GM12878 (cell line): ENCODE measurements at regions not wholly inside any gene's neighbourhood (a gene's known extent, or its start where the extent isn't known, plus 50 kb on each side); places are given as distances from the start of the nearest gene placed in this dataset.

ENCODE experiments used
- ATAC-seq: fragments of 200-7000 bp; cut with Tn5 transposase; 3 replicates; pipeline ENCODE4 v1.9.1; 2020; ENCODE audit warnings: mild to moderate bottlenecking, moderate library complexity
- BruUV-seq: library from RNA; stranded (reverse); fragments of 400-500 nt; replicated peaks from 2 replicates; lab custom pipeline; 2021; lab: Mats Ljungman, UMichigan
- CTCF ChIA-PET: fragments of 300-600 bp; sonication (Branson Sonifier 250); formaldehyde crosslinking; extraction: SDS; loops from one replicate; lab custom pipeline; 2021; ENCODE audit warnings: inconsistent platforms; lab: Yijun Ruan, JAX
- POLR2A ChIA-PET: fragments of 350-600 bp; formaldehyde crosslinking; extraction: SDS; loops from one replicate; lab custom pipeline; 2021; ENCODE audit warnings: inconsistent platforms; lab: Charles Lee
- RAD21 ChIA-PET: fragments of 300-600 bp; sonication (Branson Sonifier 250); formaldehyde crosslinking; loops from one replicate; lab custom pipeline; 2023; ENCODE audit warnings: antibody characterized with exemption; ENCODE audit not compliant: unreplicated experiment; lab: Charles Lee
- SMC1A ChIA-PET: fragments of 300-600 bp; sonication (Branson Sonifier 250); formaldehyde crosslinking; loops from one replicate; lab custom pipeline; 2023; ENCODE audit not compliant: unreplicated experiment, uncharacterized antibody; lab: Charles Lee
- DNase-seq: peaks from one replicate; pipeline ENCODE4 v3.0.0-alpha.2; 2011; ENCODE audit warnings: low read depth, low spot score
- FAIRE-seq: peaks from 3 replicates; lab custom pipeline; 2011; peaks lifted over from hg19 to GRCh38; lab: Jason Lieb, UNC
- H2AFZ ChIP-seq: 2 replicates; pipeline ENCODE4 v1.6.0; 2011; ENCODE audit warnings: low read depth, low read length, control low read depth; ENCODE audit not compliant: control insufficient read depth
- H3K27ac ChIP-seq: 2 replicates; pipeline ENCODE4 v1.5.1; 2011; ENCODE audit warnings: control low read depth; ENCODE audit not compliant: control insufficient read depth, insufficient read depth
- H3K27me3 ChIP-seq, 2 experiments: replicated peaks in 1 of 2; 2 replicates each; pipeline versions ENCODE4 v1.6.0 to v1.6.1; 2011; ENCODE audit warnings: low read length in 1 of 2; ENCODE audit not compliant: control insufficient read depth in 2 of 2, insufficient read depth in 2 of 2
- H3K36me3 ChIP-seq, 2 experiments: 2 replicates each; pipeline ENCODE4 v1.5.1; 2011; ENCODE audit warnings: low read length in 1 of 2; ENCODE audit not compliant: control insufficient read depth in 2 of 2, insufficient read depth in 2 of 2
- H3K4me1 ChIP-seq: 2 replicates; pipeline ENCODE4 v1.6.1; 2011; ENCODE audit warnings: mild to moderate bottlenecking, low read length, moderate library complexity, mixed read lengths; ENCODE audit not compliant: control insufficient read depth, insufficient read depth
- H3K4me2 ChIP-seq: 2 replicates; pipeline ENCODE4 v1.6.0; 2011; ENCODE audit warnings: control low read depth; ENCODE audit not compliant: control insufficient read depth, insufficient read depth
- H3K4me3 ChIP-seq: fragments of 200-600 bp; sonication (generic); 2 replicates; pipeline ENCODE4 v1.5.1; 2016
- H3K79me2 ChIP-seq: 2 replicates; pipeline ENCODE4 v1.6.0; 2011; ENCODE audit warnings: low read length; ENCODE audit not compliant: control insufficient read depth, insufficient read depth
- H3K9ac ChIP-seq: 2 replicates; pipeline ENCODE4 v1.8.0; 2011; ENCODE audit warnings: low read length, control low read depth, mixed read lengths; ENCODE audit not compliant: control insufficient read depth, insufficient read depth
- H3K9me3 ChIP-seq: replicated peaks from 3 replicates; pipeline ENCODE4 v1.5.1; 2011; ENCODE audit warnings: mild to moderate bottlenecking, low read length; ENCODE audit not compliant: control insufficient read depth, insufficient read depth
- H4K20me1 ChIP-seq: 2 replicates; pipeline ENCODE4 v1.6.0; 2011; ENCODE audit not compliant: control insufficient read depth, insufficient read depth
- BCL11A ChIP-seq: IDR thresholded peaks from 2 replicates; pipeline ENCODE4 v1.6.1; 2011; ENCODE audit warnings: low read depth, low read length
- CBX5 ChIP-seq: sonication (generic); IDR thresholded peaks from 2 replicates; pipeline ENCODE4 v1.6.1; 2016; ENCODE audit warnings: low read depth, moderate library complexity, mild to moderate bottlenecking, inconsistent platforms
- FOS ChIP-seq: IDR thresholded peaks from 3 replicates; pipeline ENCODE4 v1.6.1; 2011; ENCODE audit warnings: borderline replicate concordance; ENCODE audit not compliant: insufficient read length; ENCODE audit errors: extremely low read depth
- NFIC ChIP-seq: IDR thresholded peaks from 2 replicates; pipeline ENCODE4 v1.6.1; 2012; ENCODE audit warnings: low read depth, mild to moderate bottlenecking, inconsistent platforms, low read length, moderate library complexity
- PKNOX1 ChIP-seq: fragments of 450-650 bp; IDR thresholded peaks from 2 replicates; pipeline ENCODE4 v1.6.1; 2016; ENCODE audit warnings: mild to moderate bottlenecking
- RBBP5 ChIP-seq: fragments of 200-600 bp; sonication (generic); conservative IDR thresholded peaks from 2 replicates; pipeline ENCODE4 v1.6.1; 2016
- RCOR1 ChIP-seq: conservative IDR thresholded peaks from 2 replicates; pipeline ENCODE4 v1.6.1; 2012; ENCODE audit warnings: low read depth, low read length, improper control_type of control experiment
- TBL1XR1 ChIP-seq: IDR thresholded peaks from 2 replicates; pipeline ENCODE4 v1.6.1; 2012; ENCODE audit warnings: low read depth, low read length, improper control_type of control experiment
- ZNF384 ChIP-seq: IDR thresholded peaks from 2 replicates; pipeline ENCODE4 v1.6.1; 2012; ENCODE audit warnings: low read depth, mild to moderate bottlenecking, low read length, improper control_type of control experiment, borderline replicate concordance
- ZSCAN29 ChIP-seq: fragments of 450-650 bp; IDR thresholded peaks from 2 replicates; pipeline ENCODE4 v1.6.1; 2017; ENCODE audit warnings: mild to moderate bottlenecking, moderate library complexity
- WGBS: methylation state at CpG from one replicate; pipeline ENCODE4 v1.1.6; 2016; ENCODE audit warnings: low lambda C conversion rate; ENCODE audit not compliant: insufficient replicate concordance, insufficient coverage; ENCODE audit errors: missing lambda C conversion rate; 5-methylcytosine and 5-hydroxymethylcytosine counted together
- in situ Hi-C: fragments of 300-500 bp; cut with MboI; formaldehyde crosslinking; loops from 9 replicates; pipeline ENCODE4 v1.14.3; 2018; ENCODE audit warnings: mixed read lengths
- intact Hi-C: fragments of 100-400 bp; cut with micrococcal nuclease; formaldehyde crosslinking; loops from one replicate; pipeline ENCODE4 v1.14.2; 2022; ENCODE audit not compliant: unreplicated experiment

- RAD21 ChIA-PET = no interaction called here
- no peak for TF ChIP-seq BCL11A
- TF ChIP-seq RBBP5 = no peak
- no peak for TF ChIP-seq PKNOX1
- TF ChIP-seq TBL1XR1 = no peak
- TF ChIP-seq RCOR1 = no peak
- TF ChIP-seq FOS = no peak
- TF ChIP-seq NFIC = no peak
- no peak for TF ChIP-seq ZNF384
- TF ChIP-seq CBX5 = no peak
- no peak for TF ChIP-seq ZSCAN29
- TF ChIP-seq, all 136 proteins: peak for 0
- Histone ChIP-seq H3K4me3 (no peak overlapping the region), H3K27ac (no peak overlapping the region), H3K79me2 (no peaks in the 10 kb centered on the region), H3K27me3 (no peaks in the 10 kb centered on the region), H3K9ac (no peak overlapping the region), H3K9me3 (no peaks in the 10 kb centered on the region), H3K36me3 (no peaks in the 10 kb centered on the region), H3K4me2 (no peak overlapping the region), H4K20me1 (no peaks in the 10 kb centered on the region), H2AFZ (no peak overlapping the region), H3K4me1 (no peaks in the 10 kb centered on the region)
- ChIA-PET POLR2A (no interaction called here), SMC1A (no interaction called here), CTCF (no interaction called here)
- intact Hi-C loops = no loop called here
- no TSS peak for BruUV-seq
- in situ Hi-C loops = no loop called here
- FAIRE-seq = no peak
- 10% methylated on average over 7 of the region's 7 CpGs for WGBS
- no peak for ATAC-seq
- DNase-seq = no peak
Measured at GRCh38 chr16:66032841-66033240, 333.6 kb upstream of the CDH5 start.
